GM06990 (cell line): ENCODE measurements at regions not wholly inside any gene's neighbourhood (a gene's known extent, or its start where the extent isn't known, plus 50 kb on each side); places are given as distances from the start of the nearest gene placed in this dataset.

Experiments
- DNase-seq: peaks from one replicate; pipeline ENCODE4 v3.0.0-alpha.2; 2011; ENCODE audit not compliant: insufficient read length; ENCODE audit errors: extremely low read depth
- H3K27me3 ChIP-seq: replicated peaks from 2 replicates; pipeline ENCODE4 v1.6.0; 2011; ENCODE audit warnings: low read length; ENCODE audit not compliant: control insufficient read depth, insufficient read depth
- H3K36me3 ChIP-seq: 2 replicates; pipeline ENCODE4 v1.5.1; 2011; ENCODE audit warnings: low read length; ENCODE audit not compliant: control insufficient read depth, insufficient read depth
- H3K4me3 ChIP-seq: replicated peaks from 2 replicates; pipeline ENCODE4 v1.5.1; 2011; ENCODE audit warnings: low read depth, mild to moderate bottlenecking, control low read depth, low read length
- CTCF ChIP-seq: IDR thresholded peaks from 2 replicates; pipeline ENCODE4 v1.5.1; 2011; ENCODE audit warnings: low read length, control low read depth, mild to moderate bottlenecking, inconsistent platforms; ENCODE audit not compliant: insufficient read depth, poor library complexity, severe bottlenecking

GRCh38 chr12:107163413-107163812, 70.1 kb upstream of the CRY1 start:
- H3K27me3 ChIP-seq = no peaks in the 10 kb centered on the region
- no peak for TF ChIP-seq CTCF

GRCh38 chr12:107164392-107164791, 71.0 kb upstream of the CRY1 start:
- Histone ChIP-seq H3K27me3 (no peaks in the 10 kb centered on the region), H3K4me3 (no peak overlapping the region), H3K36me3 (no peaks in the 10 kb centered on the region)
- TF ChIP-seq CTCF = no peak
- no peak for DNase-seq

More at GRCh38 chr12:107163413-107163812, 70.1 kb upstream of the CRY1 start:
- DNase-seq = no peak
- Histone ChIP-seq H3K36me3 (no peaks in the 10 kb centered on the region), H3K4me3 (no peak overlapping the region)

GRCh38 chr12:107165581-107165980, 72.2 kb upstream of the CRY1 start:
- no peak for TF ChIP-seq CTCF
- DNase-seq = no peak
- Histone ChIP-seq H3K27me3 (no peaks in the 10 kb centered on the region), H3K4me3 (no peak overlapping the region), H3K36me3 (no peaks in the 10 kb centered on the region)

GRCh38 chr12:107167756-107168155, 74.4 kb upstream of the CRY1 start:
- no peaks in the 10 kb centered on the region for H3K36me3 ChIP-seq
- no peaks in the 10 kb centered on the region for H3K27me3 ChIP-seq
- no peak overlapping the region for H3K4me3 ChIP-seq
- TF ChIP-seq CTCF = no peak
- no peak for DNase-seq

GRCh38 chr12:107169200-107169599, 75.9 kb upstream of the CRY1 start:
- no peak for TF ChIP-seq CTCF
- no peaks in the 10 kb centered on the region for H3K27me3 ChIP-seq
- DNase-seq = no peak
- H3K4me3 ChIP-seq = no peak overlapping the region
- no peaks in the 10 kb centered on the region for H3K36me3 ChIP-seq

- TF ChIP-seq CTCF = no peak
- H3K4me3 ChIP-seq = no peak overlapping the region
- no peaks in the 10 kb centered on the region for H3K27me3 ChIP-seq
- H3K36me3 ChIP-seq = no peaks in the 10 kb centered on the region
- no peak for DNase-seq
Measured at GRCh38 chr12:107178776-107179175, 85.4 kb upstream of the CRY1 start.
